Endodermal cell (in vitro differentiated cells): ENCODE measurements at regions not wholly inside any gene's neighbourhood (a gene's known extent, or its start where the extent isn't known, plus 50 kb on each side); places are given as distances from the start of the nearest gene placed in this dataset.

Experiments used
- DNase-seq: peaks from one replicate; pipeline ENCODE4 v3.0.0-alpha.2; 2017
- H3K27ac ChIP-seq: 2 replicates; pipeline ENCODE4 v1.5.1; 2013; ENCODE audit warnings: mild to moderate bottlenecking, low read depth, low read length, moderate library complexity
- H3K27me3 ChIP-seq: 2 replicates; pipeline ENCODE4 v1.6.1; 2013; ENCODE audit warnings: mild to moderate bottlenecking, low read length, moderate library complexity; ENCODE audit not compliant: insufficient read depth, control insufficient read depth, poor library complexity, severe bottlenecking
- H3K36me3 ChIP-seq: 2 replicates; pipeline ENCODE4 v1.7.0; 2013; ENCODE audit warnings: mild to moderate bottlenecking, low read length, moderate library complexity; ENCODE audit not compliant: control insufficient read depth, insufficient read depth
- H3K4me1 ChIP-seq: one replicate; pipeline ENCODE4 v1.7.0; 2013; ENCODE audit warnings: low read length; ENCODE audit not compliant: control insufficient read depth, insufficient read depth
- H3K4me3 ChIP-seq: 2 replicates; pipeline ENCODE4 v1.5.1; 2013; ENCODE audit warnings: mild to moderate bottlenecking, low read length, moderate library complexity
- H3K9ac ChIP-seq: 2 replicates; pipeline ENCODE4 v1.6.1; 2013; ENCODE audit warnings: mild to moderate bottlenecking, low read length, moderate library complexity; ENCODE audit not compliant: poor library complexity, severe bottlenecking; ENCODE audit errors: extremely low read depth
- H3K9me3 ChIP-seq: 2 replicates; pipeline ENCODE4 v1.6.1; 2013; ENCODE audit warnings: mild to moderate bottlenecking, low read length, moderate library complexity; ENCODE audit not compliant: control insufficient read depth
- H3K27ac Mint-ChIP-seq: 2 replicates; pipeline ENCODE4 v1.8.0; 2020; ENCODE audit warnings: mixed read lengths
- H3K27me3 Mint-ChIP-seq: 2 replicates; pipeline ENCODE4 v1.8.0; 2021; ENCODE audit warnings: mild to moderate bottlenecking, mixed read lengths; ENCODE audit not compliant: insufficient read depth
- H3K36me3 Mint-ChIP-seq: 2 replicates; pipeline ENCODE4 v1.8.0; 2020; ENCODE audit warnings: low read depth, mixed read lengths
- H3K4me1 Mint-ChIP-seq: 2 replicates; pipeline ENCODE4 v1.8.0; 2020; ENCODE audit warnings: mixed read lengths
- H3K4me3 Mint-ChIP-seq: 2 replicates; pipeline ENCODE4 v1.8.0; 2020; ENCODE audit warnings: mild to moderate bottlenecking, moderate library complexity, mixed read lengths
- H3K9me3 Mint-ChIP-seq: 2 replicates; pipeline ENCODE4 v1.8.0; 2020; ENCODE audit warnings: mild to moderate bottlenecking, mixed read lengths
- WGBS, 2 experiments: methylation state at CpG; one replicate each; pipeline versions ENCODE4 v1.1.5 to v1.1.7; 2013; ENCODE audit warnings: missing lambda C conversion rate in 2 of 2, mixed read lengths in 1 of 2; ENCODE audit not compliant: insufficient coverage in 1 of 2, insufficient read length in 1 of 2; 5-methylcytosine and 5-hydroxymethylcytosine counted together
- TF ChIP-seq, protein P1 (sequence below): fragments of 200-600 bp; sonication (generic); conservative IDR thresholded peaks from 2 replicates; pipeline ENCODE4 v1.5.0; 2021; ENCODE audit warnings: antibody characterized with exemption, mild to moderate bottlenecking

- no peaks in the 10 kb centered on the region for H3K9me3 ChIP-seq
- Mint-ChIP-seq H3K36me3 (no peaks in the 10 kb centered on the region), H3K9me3 (no peaks in the 10 kb centered on the region), H3K27me3 (no peaks in the 10 kb centered on the region), H3K4me3 (no peak overlapping the region), H3K4me1 (no peaks in the 10 kb centered on the region), H3K27ac (no peak overlapping the region)
- TF ChIP-seq, protein P1, sequence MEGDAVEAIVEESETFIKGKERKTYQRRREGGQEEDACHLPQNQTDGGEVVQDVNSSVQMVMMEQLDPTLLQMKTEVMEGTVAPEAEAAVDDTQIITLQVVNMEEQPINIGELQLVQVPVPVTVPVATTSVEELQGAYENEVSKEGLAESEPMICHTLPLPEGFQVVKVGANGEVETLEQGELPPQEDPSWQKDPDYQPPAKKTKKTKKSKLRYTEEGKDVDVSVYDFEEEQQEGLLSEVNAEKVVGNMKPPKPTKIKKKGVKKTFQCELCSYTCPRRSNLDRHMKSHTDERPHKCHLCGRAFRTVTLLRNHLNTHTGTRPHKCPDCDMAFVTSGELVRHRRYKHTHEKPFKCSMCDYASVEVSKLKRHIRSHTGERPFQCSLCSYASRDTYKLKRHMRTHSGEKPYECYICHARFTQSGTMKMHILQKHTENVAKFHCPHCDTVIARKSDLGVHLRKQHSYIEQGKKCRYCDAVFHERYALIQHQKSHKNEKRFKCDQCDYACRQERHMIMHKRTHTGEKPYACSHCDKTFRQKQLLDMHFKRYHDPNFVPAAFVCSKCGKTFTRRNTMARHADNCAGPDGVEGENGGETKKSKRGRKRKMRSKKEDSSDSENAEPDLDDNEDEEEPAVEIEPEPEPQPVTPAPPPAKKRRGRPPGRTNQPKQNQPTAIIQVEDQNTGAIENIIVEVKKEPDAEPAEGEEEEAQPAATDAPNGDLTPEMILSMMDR, result no peak
- H3K36me3 ChIP-seq, result no peaks in the 10 kb centered on the region
- H3K4me3 ChIP-seq, result no peak overlapping the region
- WGBS, 2 experiments, result 94 to 100% methylated on average over 3 of the region's 3 CpGs
- H3K27me3 ChIP-seq, result no peaks in the 10 kb centered on the region
- no peak overlapping the region for H3K27ac ChIP-seq
- no peak for DNase-seq
- no peak overlapping the region for H3K9ac ChIP-seq
- no peaks in the 10 kb centered on the region for H3K4me1 ChIP-seq
These were observed 292.6 kb upstream of the SPTLC3 start for GRCh38 chr20:12715991-12716680.

GRCh38 chr20:12717061-12717460, 291.7 kb upstream of the SPTLC3 start:
- H3K4me3 ChIP-seq, result no peak overlapping the region
- Mint-ChIP-seq H3K9me3 (no peaks in the 10 kb centered on the region), H3K27ac (no peak overlapping the region), H3K36me3 (no peaks in the 10 kb centered on the region), H3K4me1 (peaks cover under 1% of the 10 kb centered on the region), H3K4me3 (no peak overlapping the region), H3K27me3 (no peaks in the 10 kb centered on the region)
- no peaks in the 10 kb centered on the region for H3K36me3 ChIP-seq
- DNase-seq, result no peak
- H3K9ac ChIP-seq, result no peak overlapping the region
- H3K9me3 ChIP-seq, result no peaks in the 10 kb centered on the region
- no peaks in the 10 kb centered on the region for H3K27me3 ChIP-seq
- H3K4me1 ChIP-seq, result no peaks in the 10 kb centered on the region
- TF ChIP-seq, protein P1, result no peak
- no peak overlapping the region for H3K27ac ChIP-seq
- WGBS, 2 experiments, result 100% methylated on average over 1 of the region's 1 CpG

- Histone ChIP-seq H3K4me3 (no peak overlapping the region), H3K9ac (no peak overlapping the region), H3K9me3 (no peaks in the 10 kb centered on the region), H3K4me1 (no peaks in the 10 kb centered on the region), H3K27ac (no peak overlapping the region), H3K27me3 (no peaks in the 10 kb centered on the region), H3K36me3 (no peaks in the 10 kb centered on the region)
- Mint-ChIP-seq H3K27me3 (no peaks in the 10 kb centered on the region), H3K36me3 (no peaks in the 10 kb centered on the region), H3K4me3 (no peak overlapping the region), H3K4me1 (peaks cover 3% of the 10 kb centered on the region), H3K9me3 (no peaks in the 10 kb centered on the region), H3K27ac (no peak overlapping the region)
- DNase-seq, result no peak
- 75% methylated on average over 4 of the region's 4 CpGs; no CpG with 5 or more reads in 1 of the 2 experiments for WGBS, 2 experiments
- TF ChIP-seq, protein P1, result no peak
These were observed 290.2 kb upstream of the SPTLC3 start for GRCh38 chr20:12718619-12719018.
